Body of pancreas (tissue), 4 donors: ENCODE measurements at regions not wholly inside any gene's neighbourhood (a gene's known extent, or its start where the extent isn't known, plus 50 kb on each side); places are given as distances from the start of the nearest gene placed in this dataset.

ENCODE experiments used
- POLR2A ChIP-seq, 3 donors: fragments of 450-650 bp; IDR thresholded peaks; one replicate each; pipeline ENCODE4 v1.6.1; 2016; ENCODE audit warnings: antibody characterized with exemption in 3 of 3, mild to moderate bottlenecking in 2 of 3
- TF ChIP-seq, protein P1 (sequence below), 7 experiments: fragments of 450-650 bp in 4 of 7; fragments of 200-600 bp in 3 of 7; sonication (generic) in 3 of 7; IDR thresholded peaks; one replicate each; pipeline ENCODE4 v1.5.1; 2016 to 2019; ENCODE audit warnings: antibody characterized with exemption in 7 of 7

- TF ChIP-seq, protein P1, sequence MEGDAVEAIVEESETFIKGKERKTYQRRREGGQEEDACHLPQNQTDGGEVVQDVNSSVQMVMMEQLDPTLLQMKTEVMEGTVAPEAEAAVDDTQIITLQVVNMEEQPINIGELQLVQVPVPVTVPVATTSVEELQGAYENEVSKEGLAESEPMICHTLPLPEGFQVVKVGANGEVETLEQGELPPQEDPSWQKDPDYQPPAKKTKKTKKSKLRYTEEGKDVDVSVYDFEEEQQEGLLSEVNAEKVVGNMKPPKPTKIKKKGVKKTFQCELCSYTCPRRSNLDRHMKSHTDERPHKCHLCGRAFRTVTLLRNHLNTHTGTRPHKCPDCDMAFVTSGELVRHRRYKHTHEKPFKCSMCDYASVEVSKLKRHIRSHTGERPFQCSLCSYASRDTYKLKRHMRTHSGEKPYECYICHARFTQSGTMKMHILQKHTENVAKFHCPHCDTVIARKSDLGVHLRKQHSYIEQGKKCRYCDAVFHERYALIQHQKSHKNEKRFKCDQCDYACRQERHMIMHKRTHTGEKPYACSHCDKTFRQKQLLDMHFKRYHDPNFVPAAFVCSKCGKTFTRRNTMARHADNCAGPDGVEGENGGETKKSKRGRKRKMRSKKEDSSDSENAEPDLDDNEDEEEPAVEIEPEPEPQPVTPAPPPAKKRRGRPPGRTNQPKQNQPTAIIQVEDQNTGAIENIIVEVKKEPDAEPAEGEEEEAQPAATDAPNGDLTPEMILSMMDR (IDR thresholded peaks at IDR 0.05), result no peak
- no peak for TF ChIP-seq POLR2A (IDR thresholded peaks at IDR 0.05)
Measured at GRCh38 chr3:68458581-68458980, 473.8 kb downstream of the TAFA4 start.
